GM03348 (cell line): ENCODE measurements at regions not wholly inside any gene's neighbourhood (a gene's known extent, or its start where the extent isn't known, plus 50 kb on each side); places are given as distances from the start of the nearest gene placed in this dataset.
A peak's percentile ranks its signal among the peaks of the same experiment; 100 is the strongest.

Experiments used
- DNase-seq: peaks from one replicate; pipeline ENCODE4 v3.0.0; 2012; ENCODE audit warnings: low spot score

GRCh38 chr9:85428230-85428629, 313.5 kb downstream of the AGTPBP1 start:
- no peak for DNase-seq

DNA sequence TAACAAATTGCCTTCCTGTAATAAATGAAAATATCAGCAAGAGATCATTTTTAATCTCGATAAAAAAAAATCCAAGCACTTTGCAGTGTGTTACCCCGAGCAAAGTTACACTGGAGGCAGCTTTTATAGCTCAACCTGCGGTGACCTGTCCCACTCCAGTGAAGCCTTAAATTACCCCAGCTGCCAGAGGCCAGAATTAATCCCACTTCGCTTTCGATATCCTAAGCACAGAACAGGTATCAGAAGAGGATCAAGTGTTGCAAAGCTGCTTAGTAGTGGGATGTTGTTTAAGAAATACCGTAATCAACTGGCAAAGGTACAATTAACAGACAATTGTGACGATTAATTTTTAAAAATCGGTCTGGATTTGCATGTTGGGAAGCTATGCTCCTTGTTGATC, 314.0 kb downstream of the AGTPBP1 start:
- no peak for DNase-seq

GRCh38 chr9:85425153-85425611, 316.6 kb downstream of the AGTPBP1 start:
- peak; percentile 70 for DNase-seq

DNA sequence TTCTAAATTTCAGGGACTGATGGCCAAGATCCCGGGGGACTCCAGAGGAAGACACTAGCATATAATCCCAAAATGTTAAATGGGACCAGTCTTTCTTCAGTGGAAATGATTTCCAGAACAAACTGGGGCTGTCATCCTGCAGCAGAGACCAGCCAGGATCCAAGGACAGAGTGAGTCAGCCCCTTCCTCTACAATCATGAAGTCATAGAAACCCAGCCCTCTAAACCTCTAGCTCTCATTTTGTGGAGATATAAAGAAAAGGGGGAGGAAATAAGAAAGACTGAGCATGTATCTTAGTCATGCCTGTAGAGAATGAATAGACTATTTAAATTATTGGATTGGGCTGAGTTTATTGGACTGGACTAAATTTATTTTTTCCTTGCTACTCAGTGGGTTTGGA, 318.3 kb downstream of the AGTPBP1 start:
- DNase-seq, result no peak

- no peak for DNase-seq
These were observed 320.1 kb downstream of the AGTPBP1 start for GRCh38 chr9:85421641-85422040.

DNA sequence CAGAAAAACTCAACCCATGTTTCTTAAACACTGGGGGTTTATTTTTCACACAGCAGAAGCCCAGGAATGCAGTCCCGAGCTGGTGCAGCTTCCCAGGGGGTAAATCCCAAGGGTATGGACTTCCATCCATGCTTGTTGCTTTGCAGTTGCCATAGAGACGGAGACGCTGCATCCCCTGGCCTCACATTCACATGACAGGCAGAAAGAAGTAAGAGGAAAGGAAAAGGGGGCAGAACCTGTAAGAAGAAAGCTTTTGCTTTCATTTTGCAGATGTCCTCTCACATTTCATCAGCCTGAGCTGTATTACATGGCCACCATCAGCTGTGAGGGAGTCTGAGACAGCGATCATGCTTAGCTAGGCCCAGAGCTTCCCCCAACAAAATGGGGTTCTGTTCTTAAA, 321.0 kb downstream of the AGTPBP1 start:
- no peak for DNase-seq

- no peak for DNase-seq
These were observed 324.1 kb downstream of the AGTPBP1 start for GRCh38 chr9:85417674-85418073.

DNA sequence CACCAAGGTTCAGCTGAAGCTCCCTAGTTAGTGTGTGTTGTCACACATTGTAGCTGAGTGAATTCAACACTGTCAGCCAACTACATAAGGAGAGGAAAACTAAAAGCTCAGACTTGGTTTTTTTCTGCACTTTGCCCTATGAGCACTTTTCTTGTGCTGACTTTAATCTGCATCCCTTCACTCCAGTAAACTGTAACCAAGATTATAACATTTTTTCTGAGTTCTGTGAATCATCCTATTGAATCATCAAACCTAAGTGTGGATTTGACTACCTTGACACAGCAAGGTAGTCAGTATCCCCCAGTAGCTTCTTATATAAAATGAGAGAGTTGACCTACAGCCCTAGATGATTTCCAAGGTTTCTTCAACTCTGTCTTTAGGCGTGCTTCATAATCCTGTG, 325.0 kb downstream of the AGTPBP1 start:
- DNase-seq, result no peak

GRCh38 chr9:85414390-85414789, 327.4 kb downstream of the AGTPBP1 start:
- no peak for DNase-seq

DNA sequence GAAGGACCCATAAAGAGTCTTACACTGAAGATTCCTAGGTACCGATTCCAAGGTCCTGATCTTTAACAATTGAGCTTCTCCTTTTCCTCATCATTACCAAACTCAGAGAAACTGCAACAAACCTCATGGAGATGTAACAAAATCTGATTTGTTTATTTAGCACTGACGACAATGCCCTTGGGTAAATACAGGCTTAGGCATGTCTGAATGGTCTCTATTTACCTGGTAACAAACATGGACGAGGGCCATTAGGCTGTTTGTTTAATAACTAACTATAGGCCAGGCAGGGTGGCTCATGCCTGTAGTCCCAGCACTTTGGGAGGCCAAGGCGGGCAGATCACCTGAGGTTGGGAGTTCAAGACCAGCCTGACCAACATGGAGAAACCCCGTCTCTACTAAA, 333.3 kb downstream of the AGTPBP1 start:
- no peak for DNase-seq

DNA sequence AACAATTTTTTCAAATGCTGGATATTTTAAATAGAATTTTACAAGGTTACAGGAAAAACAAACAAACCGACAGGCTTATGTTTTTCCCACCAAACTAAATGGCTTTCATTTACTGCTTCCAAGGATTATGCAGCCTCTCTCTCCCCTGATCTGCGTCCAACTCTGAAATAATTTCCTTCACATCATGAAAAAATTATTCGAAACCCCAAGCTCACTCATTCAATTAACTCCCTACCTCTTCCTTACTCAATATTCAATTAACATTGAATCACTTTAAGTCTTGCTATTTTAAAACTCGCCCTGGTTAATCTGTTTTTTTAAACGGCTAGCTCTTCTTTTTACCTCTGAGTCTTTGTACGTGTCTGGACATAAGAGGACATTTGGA, 336.2 kb downstream of the AGTPBP1 start:
- no peak for DNase-seq

GRCh38 chr9:85404911-85405565, 336.7 kb downstream of the AGTPBP1 start:
- no peak for DNase-seq

- no peak for DNase-seq
These were observed 339.2 kb downstream of the AGTPBP1 start for GRCh38 chr9:85402551-85402950.

- DNase-seq, result no peak
These were observed 339.8 kb downstream of the AGTPBP1 start for GRCh38 chr9:85401998-85402397.

DNA sequence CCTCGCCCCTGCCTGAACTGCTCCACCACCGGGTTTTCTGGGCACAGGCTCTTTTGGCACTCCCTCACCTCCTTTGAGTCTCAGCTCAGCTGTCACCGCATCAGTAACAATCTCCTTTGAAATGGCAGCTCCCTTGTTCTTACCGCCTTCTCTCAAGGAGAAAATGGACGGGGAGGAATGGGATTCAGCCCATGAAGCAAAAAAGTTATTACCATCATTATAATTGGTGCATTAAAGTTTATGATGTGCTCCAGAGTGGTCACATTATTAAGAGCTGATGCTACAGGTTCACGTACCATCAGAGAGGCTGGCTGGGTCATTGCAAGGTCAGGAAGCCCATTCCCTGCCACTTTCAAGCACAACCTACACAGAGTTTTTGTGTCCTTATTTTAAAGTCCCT, 344.7 kb downstream of the AGTPBP1 start:
- DNase-seq, result no peak

DNA sequence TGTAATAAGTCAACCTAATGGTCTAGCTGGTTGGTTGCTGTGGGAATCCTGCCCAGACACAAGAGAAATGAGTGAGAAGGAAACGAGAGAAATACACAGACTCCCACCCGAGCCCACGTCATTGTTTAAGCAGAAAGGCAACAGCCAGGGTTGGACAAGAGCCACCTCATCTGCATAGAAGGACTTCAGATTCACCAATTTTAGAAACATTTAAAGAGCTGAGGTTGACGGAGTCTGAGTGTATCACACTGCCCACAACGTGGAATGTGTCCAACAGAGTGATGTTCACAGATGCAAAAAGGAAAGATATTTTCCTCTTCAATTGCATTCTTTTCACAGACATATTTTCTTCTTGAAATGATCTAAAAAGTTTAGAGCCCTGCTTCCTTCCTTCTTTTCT, 349.5 kb downstream of the AGTPBP1 start:
- no peak for DNase-seq

GRCh38 chr9:85377731-85378289, 363.9 kb downstream of the AGTPBP1 start:
- no peak for DNase-seq

DNA sequence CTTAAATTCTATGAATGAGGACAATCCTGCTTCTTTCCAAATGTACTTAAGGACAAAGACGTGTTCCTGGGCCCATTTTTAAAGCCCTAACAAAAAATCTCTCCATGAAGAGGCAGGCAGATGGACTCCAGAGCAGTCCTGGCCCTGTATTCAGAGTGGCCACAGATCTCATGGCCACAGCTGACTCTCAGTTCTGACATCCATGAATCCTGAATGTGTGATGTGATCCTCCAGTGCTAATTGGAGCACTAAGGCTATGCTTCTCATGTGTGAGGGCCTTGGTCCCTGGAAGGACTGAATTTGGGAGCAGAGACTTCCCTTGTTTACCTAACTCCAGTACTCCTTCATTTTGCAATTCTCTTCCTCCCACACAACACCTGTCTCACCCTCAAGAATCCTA, 373.0 kb downstream of the AGTPBP1 start:
- DNase-seq, result no peak

DNA sequence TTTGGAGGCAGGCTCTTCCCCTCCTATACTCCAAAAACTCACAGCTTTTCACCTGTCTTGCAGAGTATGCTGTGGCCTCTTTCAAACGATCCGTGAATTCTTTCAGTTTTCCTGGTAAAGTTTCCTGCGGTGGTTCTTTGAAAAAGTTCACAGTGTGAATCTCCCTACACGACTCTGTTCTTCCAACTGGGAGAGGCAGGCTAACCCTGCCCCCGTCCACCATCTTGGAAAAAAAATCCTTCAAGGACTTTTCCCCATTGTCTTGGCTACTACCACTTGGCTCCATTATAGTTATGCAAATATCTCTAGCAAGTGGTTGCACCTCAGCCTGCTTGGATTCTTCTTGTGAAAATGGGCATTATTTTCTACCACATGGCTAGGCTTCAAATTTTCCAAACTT, 382.6 kb downstream of the AGTPBP1 start:
- no peak for DNase-seq

- no peak for DNase-seq
These were observed 392.7 kb downstream of the AGTPBP1 start for GRCh38 chr9:85349046-85349445.

- DNase-seq, result no peak
These were observed 394.2 kb downstream of the AGTPBP1 start for GRCh38 chr9:85347541-85347940.

DNA sequence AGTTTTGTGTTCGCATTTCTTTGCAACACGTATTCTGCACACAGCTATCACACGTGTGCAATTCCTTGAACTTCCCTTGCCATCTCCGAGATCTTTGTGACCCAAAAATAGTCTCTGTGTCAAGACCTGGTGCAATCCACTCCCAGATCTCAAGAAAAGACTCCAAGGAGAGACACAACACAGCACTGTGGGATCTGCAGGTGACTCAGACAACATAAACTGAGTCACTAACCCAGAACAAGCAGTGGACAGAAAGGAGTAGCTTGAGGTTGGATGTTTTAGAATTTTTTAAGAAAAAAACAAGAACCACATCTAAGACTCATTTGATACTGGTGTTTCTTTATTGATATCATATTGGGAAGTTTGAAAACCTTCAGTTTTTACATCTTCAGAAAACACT, 396.9 kb downstream of the AGTPBP1 start:
- DNase-seq, result no peak

DNA sequence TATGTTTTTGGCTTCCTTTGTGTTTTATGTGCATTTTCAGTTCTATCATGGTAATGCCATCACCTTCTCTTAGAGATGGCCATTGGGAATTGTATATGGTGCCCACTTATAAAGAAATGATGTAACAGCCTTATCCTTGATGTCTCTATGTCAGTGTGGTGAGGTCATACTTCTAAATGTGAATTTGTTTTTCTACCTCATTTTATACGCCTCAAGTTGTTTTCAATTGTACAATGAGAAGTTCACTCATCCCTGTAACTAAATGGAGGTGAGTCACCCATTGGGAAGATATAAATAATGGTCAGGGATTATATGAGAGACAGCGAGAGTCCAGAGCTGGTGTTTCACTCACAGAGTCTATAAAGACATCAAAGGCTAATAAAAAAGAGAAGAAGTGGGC, 402.4 kb downstream of the AGTPBP1 start:
- no peak for DNase-seq

DNA sequence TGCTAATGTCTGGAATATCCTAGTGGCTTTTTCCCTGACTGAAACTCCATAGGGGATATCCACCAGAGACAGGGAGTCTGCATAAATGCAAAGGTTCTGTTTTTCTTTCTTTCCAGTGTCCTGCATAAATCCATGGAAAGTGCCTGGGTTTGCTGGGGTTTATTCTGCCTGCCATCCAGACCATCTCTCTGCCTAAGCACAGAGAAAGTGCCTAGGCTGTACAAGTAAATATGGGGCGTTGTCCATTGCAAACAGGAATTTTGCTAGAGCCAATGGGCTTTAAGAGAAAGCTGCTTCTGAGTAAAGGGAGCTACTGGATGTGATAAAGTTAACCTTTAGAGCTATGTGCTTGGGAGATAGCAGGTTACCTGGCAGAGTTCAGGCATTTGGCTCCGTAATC, 407.5 kb downstream of the AGTPBP1 start:
- no peak for DNase-seq
